HUES64 (cell line): ENCODE measurements at regions not wholly inside any gene's neighbourhood (a gene's known extent, or its start where the extent isn't known, plus 50 kb on each side); places are given as distances from the start of the nearest gene placed in this dataset.

Experiments used
- H3K27ac ChIP-seq: 2 replicates; pipeline ENCODE4 v1.7.0; 2013; ENCODE audit warnings: low read depth, low read length, inconsistent platforms
- H3K27me3 ChIP-seq: 2 replicates; pipeline ENCODE4 v1.6.1; 2013; ENCODE audit warnings: mild to moderate bottlenecking, low read length; ENCODE audit not compliant: insufficient read depth
- H3K36me3 ChIP-seq: 2 replicates; pipeline ENCODE4 v1.6.1; 2013; ENCODE audit warnings: mild to moderate bottlenecking, low read length; ENCODE audit not compliant: insufficient read depth
- H3K4me1 ChIP-seq: 2 replicates; pipeline ENCODE4 v1.6.1; 2013; ENCODE audit warnings: mild to moderate bottlenecking, low read length, moderate library complexity; ENCODE audit not compliant: insufficient read depth
- H3K4me3 ChIP-seq: 2 replicates; pipeline ENCODE4 v1.5.1; 2013; ENCODE audit warnings: mild to moderate bottlenecking, low read length, moderate library complexity
- H3K9ac ChIP-seq: 2 replicates; pipeline ENCODE4 v1.6.1; 2013; ENCODE audit warnings: mild to moderate bottlenecking, low read depth, low read length
- H3K9me3 ChIP-seq: 2 replicates; pipeline ENCODE4 v1.6.1; 2013; ENCODE audit warnings: low read depth, low read length; ENCODE audit not compliant: insufficient read depth
- WGBS: fragments of 150-250, 120-280 bp; methylation state at CpG from one replicate; pipeline ENCODE4 v1.1.7; 2013; ENCODE audit warnings: missing lambda C conversion rate; 5-methylcytosine and 5-hydroxymethylcytosine counted together

- no peaks in the 10 kb centered on the region for H3K27me3 ChIP-seq
- no peak overlapping the region for H3K27ac ChIP-seq
- H3K9ac ChIP-seq = no peak overlapping the region
- no peaks in the 10 kb centered on the region for H3K36me3 ChIP-seq
- 94% methylated on average over 3 of the region's 3 CpGs for WGBS
- no peak overlapping the region for H3K4me3 ChIP-seq
- no peaks in the 10 kb centered on the region for H3K9me3 ChIP-seq
- H3K4me1 ChIP-seq = no peaks in the 10 kb centered on the region
Measured at GRCh38 chr12:131489718-131490117, 221.2 kb upstream of the SFSWAP start.

GRCh38 chr12:131491155-131491554, 219.7 kb upstream of the SFSWAP start:
- WGBS = 93% methylated on average over 1 of the region's 1 CpG
- H3K27me3 ChIP-seq = no peaks in the 10 kb centered on the region
- H3K36me3 ChIP-seq = no peaks in the 10 kb centered on the region
- no peaks in the 10 kb centered on the region for H3K9me3 ChIP-seq
- no peak overlapping the region for H3K4me3 ChIP-seq
- no peak overlapping the region for H3K9ac ChIP-seq
- H3K27ac ChIP-seq = no peak overlapping the region
- no peaks in the 10 kb centered on the region for H3K4me1 ChIP-seq

- H3K4me3 ChIP-seq = no peak overlapping the region
- H3K36me3 ChIP-seq = no peaks in the 10 kb centered on the region
- no peaks in the 10 kb centered on the region for H3K9me3 ChIP-seq
- no peak overlapping the region for H3K27ac ChIP-seq
- no peaks in the 10 kb centered on the region for H3K4me1 ChIP-seq
- 85% methylated on average over 3 of the region's 3 CpGs for WGBS
- H3K9ac ChIP-seq = no peak overlapping the region
- no peaks in the 10 kb centered on the region for H3K27me3 ChIP-seq
Measured at GRCh38 chr12:131491916-131492490, 218.9 kb upstream of the SFSWAP start.

DNA sequence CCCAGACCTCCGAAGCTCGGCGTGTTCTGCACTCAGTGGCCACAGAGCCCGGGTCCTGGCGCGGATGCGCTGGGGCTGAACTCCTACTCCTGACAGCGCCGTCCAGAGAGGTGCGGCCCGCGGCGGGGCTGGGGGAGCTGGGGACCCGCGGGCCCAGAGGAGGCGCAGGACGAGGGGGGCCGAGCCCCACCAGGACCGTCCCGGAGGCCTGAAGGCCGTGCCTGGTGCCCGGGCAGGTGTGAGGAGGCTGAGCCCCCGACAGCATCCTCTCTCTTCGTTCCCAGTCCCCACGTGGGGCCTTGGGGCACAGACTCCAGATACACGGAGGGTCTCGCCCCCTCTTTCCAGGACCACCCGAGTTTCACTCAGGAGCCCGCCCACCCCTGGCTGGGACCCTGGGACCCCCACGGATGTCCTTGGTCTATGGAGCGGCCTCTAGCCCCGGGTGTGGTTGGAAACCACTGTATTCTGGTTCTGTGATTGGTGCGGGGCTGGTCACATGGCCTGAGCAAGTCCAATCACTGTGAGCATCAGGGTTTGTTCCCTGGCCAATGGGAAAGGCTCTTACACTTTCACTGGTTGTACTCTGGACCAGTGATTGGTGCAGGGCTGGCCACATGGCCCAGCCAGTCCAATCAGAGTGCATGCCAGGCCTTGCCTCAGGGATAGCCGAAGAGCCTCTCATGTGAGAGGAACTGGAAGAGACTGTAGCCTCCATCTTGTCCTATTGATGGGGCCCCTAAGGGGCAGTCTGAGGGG, 217.6 kb upstream of the SFSWAP start:
- Histone ChIP-seq H3K9ac (no peak overlapping the region), H3K27ac (no peak overlapping the region), H3K27me3 (no peaks in the 10 kb centered on the region), H3K36me3 (no peaks in the 10 kb centered on the region), H3K9me3 (no peaks in the 10 kb centered on the region), H3K4me3 (no peak overlapping the region), H3K4me1 (no peaks in the 10 kb centered on the region)
- 83% methylated on average over 21 of the region's 34 CpGs for WGBS

GRCh38 chr12:131494216-131494615, 216.7 kb upstream of the SFSWAP start:
- Histone ChIP-seq H3K4me3 (no peak overlapping the region), H3K9me3 (no peaks in the 10 kb centered on the region), H3K36me3 (no peaks in the 10 kb centered on the region), H3K27ac (no peak overlapping the region), H3K9ac (no peak overlapping the region), H3K4me1 (no peaks in the 10 kb centered on the region), H3K27me3 (no peaks in the 10 kb centered on the region)
- 94% methylated on average over 24 of the region's 24 CpGs for WGBS

DNA sequence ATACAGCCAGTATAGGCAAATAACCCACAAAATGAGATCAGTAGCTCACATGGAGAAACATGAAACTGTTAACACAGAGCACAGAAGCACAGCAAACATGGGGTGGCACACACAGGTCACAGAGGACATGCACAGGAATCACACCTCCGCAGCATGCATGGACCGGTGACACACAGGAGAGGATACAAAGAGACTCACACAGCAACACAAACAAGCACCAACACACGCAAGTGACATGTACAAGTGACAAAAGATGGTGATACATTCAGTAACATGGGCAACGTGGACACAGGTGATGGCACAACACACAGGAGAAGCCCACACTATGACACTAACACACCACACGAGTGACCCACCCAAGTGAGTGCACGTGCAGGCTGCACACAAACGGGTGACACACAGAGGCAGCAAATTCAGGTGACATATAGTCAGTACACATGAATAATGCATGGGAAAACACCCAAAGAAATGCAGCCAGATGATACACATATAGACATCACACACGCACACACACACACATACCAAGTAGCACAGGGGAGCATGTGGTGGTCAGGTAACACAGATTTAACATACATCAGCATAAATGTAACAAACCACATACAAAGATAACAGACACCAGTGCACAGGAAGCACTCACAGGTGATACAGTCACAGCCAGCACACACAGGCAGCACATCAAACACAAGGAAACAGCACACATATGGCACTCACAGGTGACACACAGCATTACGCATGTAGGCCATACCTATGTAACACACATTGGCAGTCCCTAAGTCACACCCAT, 216.0 kb upstream of the SFSWAP start:
- no peaks in the 10 kb centered on the region for H3K27me3 ChIP-seq
- no peaks in the 10 kb centered on the region for H3K4me1 ChIP-seq
- no peak overlapping the region for H3K9ac ChIP-seq
- no peak overlapping the region for H3K27ac ChIP-seq
- H3K36me3 ChIP-seq = no peaks in the 10 kb centered on the region
- WGBS = 92% methylated on average over 9 of the region's 9 CpGs
- no peak overlapping the region for H3K4me3 ChIP-seq
- no peaks in the 10 kb centered on the region for H3K9me3 ChIP-seq

- Histone ChIP-seq H3K4me3 (no peak overlapping the region), H3K27ac (no peak overlapping the region), H3K9me3 (no peaks in the 10 kb centered on the region), H3K9ac (no peak overlapping the region), H3K4me1 (no peaks in the 10 kb centered on the region), H3K36me3 (no peaks in the 10 kb centered on the region), H3K27me3 (no peaks in the 10 kb centered on the region)
- WGBS = 95% methylated on average over 2 of the region's 2 CpGs
Measured at GRCh38 chr12:131497966-131498365, 212.9 kb upstream of the SFSWAP start.

GRCh38 chr12:131499160-131499863, 211.6 kb upstream of the SFSWAP start:
- no peak overlapping the region for H3K4me3 ChIP-seq
- no peaks in the 10 kb centered on the region for H3K36me3 ChIP-seq
- 89% methylated on average over 1 of the region's 1 CpG for WGBS
- no peak overlapping the region for H3K27ac ChIP-seq
- H3K4me1 ChIP-seq = no peaks in the 10 kb centered on the region
- H3K9me3 ChIP-seq = no peaks in the 10 kb centered on the region
- H3K27me3 ChIP-seq = no peaks in the 10 kb centered on the region
- no peak overlapping the region for H3K9ac ChIP-seq

GRCh38 chr12:131499864-131500190, 211.1 kb upstream of the SFSWAP start:
- Histone ChIP-seq H3K9ac (no peak overlapping the region), H3K4me3 (no peak overlapping the region), H3K4me1 (no peaks in the 10 kb centered on the region), H3K9me3 (no peaks in the 10 kb centered on the region), H3K27ac (no peak overlapping the region), H3K36me3 (no peaks in the 10 kb centered on the region), H3K27me3 (no peaks in the 10 kb centered on the region)
- WGBS = 90% methylated on average over 1 of the region's 1 CpG

GRCh38 chr12:131500564-131500963, 210.3 kb upstream of the SFSWAP start:
- Histone ChIP-seq H3K9me3 (no peaks in the 10 kb centered on the region), H3K27me3 (no peaks in the 10 kb centered on the region), H3K4me1 (no peaks in the 10 kb centered on the region), H3K9ac (no peak overlapping the region), H3K27ac (no peak overlapping the region), H3K4me3 (no peak overlapping the region), H3K36me3 (no peaks in the 10 kb centered on the region)
- WGBS = 95% methylated on average over 10 of the region's 10 CpGs

GRCh38 chr12:131505561-131505960, 205.3 kb upstream of the SFSWAP start:
- Histone ChIP-seq H3K4me3 (no peak overlapping the region), H3K27me3 (no peaks in the 10 kb centered on the region), H3K9me3 (no peaks in the 10 kb centered on the region), H3K27ac (no peak overlapping the region), H3K36me3 (no peaks in the 10 kb centered on the region), H3K9ac (no peak overlapping the region), H3K4me1 (no peaks in the 10 kb centered on the region)
- WGBS = 61% methylated on average over 9 of the region's 9 CpGs
